Islet precursor cell (in vitro differentiated cells): ENCODE measurements at regions not wholly inside any gene's neighbourhood (a gene's known extent, or its start where the extent isn't known, plus 50 kb on each side); places are given as distances from the start of the nearest gene placed in this dataset.

Experiments
- DNase-seq: peaks from one replicate; pipeline ENCODE4 v3.0.0-alpha.2; 2018

DNA sequence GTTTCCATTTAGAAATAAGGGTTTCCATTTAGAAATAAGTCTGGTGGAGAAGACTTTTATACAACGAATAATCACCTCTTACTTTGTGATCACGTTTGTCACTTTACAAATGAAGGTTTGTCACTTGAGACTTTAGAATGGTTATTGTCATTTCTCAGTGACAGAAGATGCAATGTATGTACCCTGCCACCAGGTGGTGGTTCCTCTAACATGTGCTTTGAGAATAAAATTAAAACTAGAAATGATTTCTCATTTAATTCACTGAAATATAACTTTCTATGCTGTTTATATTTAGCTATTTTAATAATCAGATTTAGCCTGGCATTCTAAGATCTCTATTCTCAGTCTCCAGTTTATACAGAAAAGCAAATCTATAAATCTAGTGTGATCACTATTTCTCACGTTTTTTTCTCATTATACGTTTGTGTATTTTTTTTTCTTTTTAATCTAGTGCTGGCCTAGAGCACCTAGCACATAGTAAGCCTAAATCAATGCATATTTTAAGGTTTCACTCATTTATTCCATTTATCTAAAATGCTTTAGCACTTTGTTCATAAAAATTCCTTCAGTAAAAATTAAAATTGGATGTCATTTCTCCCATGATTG, 57.4 kb upstream of the TFAP2D start:
- no peak for DNase-seq

DNA sequence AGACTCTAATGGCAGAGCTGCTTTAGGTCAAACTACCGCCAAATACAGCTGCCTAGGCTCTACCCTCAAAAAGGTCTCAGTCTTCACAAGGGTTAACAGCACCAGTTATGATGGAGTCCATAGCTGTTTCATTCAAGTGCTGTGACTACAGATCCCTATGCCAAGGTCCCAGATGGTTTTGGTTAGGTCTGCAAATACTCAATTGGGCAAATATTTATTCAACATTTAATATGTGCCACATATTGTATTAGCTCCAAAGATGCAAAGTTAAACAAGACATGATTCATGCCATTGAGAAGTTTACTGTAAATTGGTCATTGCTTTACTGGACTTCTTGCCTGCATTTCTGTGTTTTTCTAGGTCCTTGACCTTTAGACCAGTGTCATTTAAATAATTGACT, 55.8 kb upstream of the TFAP2D start:
- DNase-seq, result no peak

DNA sequence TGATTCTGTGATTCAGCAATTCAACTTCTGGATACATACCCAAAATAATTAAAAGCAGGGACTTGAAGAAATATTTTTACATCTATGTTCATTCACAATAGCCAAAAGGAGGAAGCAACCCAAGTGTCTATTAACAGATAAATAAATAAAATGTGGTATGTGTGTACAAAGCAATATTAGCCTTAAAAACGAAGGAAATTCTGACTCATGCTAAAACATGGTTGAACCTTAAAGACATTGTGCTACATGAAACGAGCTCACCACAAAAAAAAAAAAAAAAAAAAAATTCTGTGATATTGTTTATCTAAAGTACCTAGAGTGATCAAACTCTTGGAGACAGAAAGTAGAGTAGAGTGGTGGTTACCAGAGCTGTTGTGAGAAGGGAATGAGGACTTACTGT, 54.8 kb upstream of the TFAP2D start:
- DNase-seq, result no peak

DNA sequence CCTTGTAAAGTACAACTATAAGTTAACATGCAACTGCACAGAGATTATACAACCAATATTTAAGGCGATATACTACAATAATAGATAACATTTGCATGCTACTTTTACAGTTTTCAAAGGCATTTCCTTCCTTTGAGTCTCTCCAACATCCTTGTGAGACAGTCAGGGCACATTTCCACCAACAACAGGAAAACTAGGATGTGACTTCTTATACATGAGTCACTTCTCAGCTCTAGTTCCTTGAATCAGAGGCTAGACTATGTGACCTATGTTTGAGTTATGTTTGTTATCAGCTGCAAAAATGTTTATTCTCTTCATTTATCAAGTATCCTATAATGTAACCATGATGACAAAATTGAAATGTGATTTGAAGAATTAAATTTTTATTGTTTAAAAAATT, 51.7 kb upstream of the TFAP2D start:
- no peak for DNase-seq
